ENCODE measurements at regions not wholly inside any gene's neighbourhood (a gene's known extent, or its start where the extent isn't known, plus 50 kb on each side); places are given as distances from the start of the nearest gene placed in this dataset.

DNA sequence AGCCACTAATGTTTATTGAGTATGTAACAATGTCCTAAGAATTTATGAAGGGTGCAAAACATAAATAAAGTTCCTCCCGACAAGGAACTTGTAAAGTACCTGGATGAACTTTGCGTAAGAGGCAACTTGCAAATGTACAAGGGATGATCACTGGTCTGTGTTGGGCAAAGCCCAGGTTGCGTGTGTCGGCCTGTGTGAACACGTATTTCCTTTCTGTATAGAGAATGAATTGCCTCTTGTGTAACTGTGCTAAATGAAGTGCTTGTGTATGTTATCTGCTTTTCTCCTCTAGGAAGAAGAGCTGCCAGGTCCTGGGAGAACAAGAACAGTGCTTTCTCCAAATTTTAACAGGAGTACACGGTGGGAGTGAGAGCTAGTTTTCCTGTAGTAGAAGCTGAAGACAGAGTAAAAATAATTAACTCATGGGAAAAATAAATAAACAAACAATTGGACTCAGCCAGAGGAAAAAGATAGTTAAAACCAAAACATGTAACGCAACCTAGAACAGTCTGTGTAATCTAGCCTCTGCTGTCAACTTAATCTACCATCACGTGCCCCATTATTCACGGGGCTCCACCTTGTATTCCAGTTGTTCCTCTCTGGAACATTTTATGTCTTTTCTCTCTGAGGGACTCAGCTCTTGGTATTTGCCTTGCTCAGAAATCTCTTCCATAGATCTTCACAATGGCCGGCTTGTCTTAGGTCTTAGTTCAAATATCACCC lies 83.7 kb upstream of the RASGRP1 start:
- TF ChIP-seq, protein P1, sequence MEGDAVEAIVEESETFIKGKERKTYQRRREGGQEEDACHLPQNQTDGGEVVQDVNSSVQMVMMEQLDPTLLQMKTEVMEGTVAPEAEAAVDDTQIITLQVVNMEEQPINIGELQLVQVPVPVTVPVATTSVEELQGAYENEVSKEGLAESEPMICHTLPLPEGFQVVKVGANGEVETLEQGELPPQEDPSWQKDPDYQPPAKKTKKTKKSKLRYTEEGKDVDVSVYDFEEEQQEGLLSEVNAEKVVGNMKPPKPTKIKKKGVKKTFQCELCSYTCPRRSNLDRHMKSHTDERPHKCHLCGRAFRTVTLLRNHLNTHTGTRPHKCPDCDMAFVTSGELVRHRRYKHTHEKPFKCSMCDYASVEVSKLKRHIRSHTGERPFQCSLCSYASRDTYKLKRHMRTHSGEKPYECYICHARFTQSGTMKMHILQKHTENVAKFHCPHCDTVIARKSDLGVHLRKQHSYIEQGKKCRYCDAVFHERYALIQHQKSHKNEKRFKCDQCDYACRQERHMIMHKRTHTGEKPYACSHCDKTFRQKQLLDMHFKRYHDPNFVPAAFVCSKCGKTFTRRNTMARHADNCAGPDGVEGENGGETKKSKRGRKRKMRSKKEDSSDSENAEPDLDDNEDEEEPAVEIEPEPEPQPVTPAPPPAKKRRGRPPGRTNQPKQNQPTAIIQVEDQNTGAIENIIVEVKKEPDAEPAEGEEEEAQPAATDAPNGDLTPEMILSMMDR (IDR thresholded peaks at IDR 0.05; ENCODE audit: insufficient read depth, low read length, poor library complexity, severe bottlenecking): no peak
- no peak for DNase-seq (ENCODE audit: low read depth)

DNA sequence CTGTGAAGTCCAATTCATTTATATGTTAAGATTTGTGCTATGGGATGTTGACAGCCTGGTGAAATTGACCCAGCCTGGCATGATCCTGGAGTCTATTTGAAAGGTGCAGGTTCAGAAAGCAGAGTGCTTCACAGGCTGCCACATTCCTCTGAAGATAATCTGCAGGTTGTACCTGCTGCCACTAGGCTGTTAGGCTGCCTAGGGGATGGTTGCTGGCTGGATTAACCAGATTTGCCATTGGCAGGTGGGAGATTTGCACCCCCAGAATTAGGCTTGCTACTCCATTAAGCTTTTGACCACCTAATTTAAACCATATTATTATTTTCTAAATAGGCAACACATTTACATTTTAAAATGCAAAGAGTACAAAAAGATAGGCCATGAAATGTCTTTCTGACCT lies 85.8 kb upstream of the RASGRP1 start:
- H3K36me3 ChIP-seq (ENCODE audit: control insufficient read depth, insufficient read depth, low read length): no peaks in the 10 kb centered on the region
- no peaks in the 10 kb centered on the region for H3K27me3 ChIP-seq (ENCODE audit: control insufficient read depth, insufficient read depth, low read length)
- TF ChIP-seq, protein P1 (IDR thresholded peaks at IDR 0.05; ENCODE audit: insufficient read depth, low read length, poor library complexity, severe bottlenecking): no peak
- DNase-seq (ENCODE audit: low read depth): no peak
- H3K4me3 ChIP-seq (ENCODE audit: low read depth, low read length): no peak overlapping the region

More for the DNA sequence above, 83.7 kb upstream of the RASGRP1 start:
- H3K4me3 ChIP-seq (ENCODE audit: low read depth, low read length): no peak overlapping the region
- no peaks in the 10 kb centered on the region for H3K36me3 ChIP-seq (ENCODE audit: control insufficient read depth, insufficient read depth, low read length)
- no peaks in the 10 kb centered on the region for H3K27me3 ChIP-seq (ENCODE audit: control insufficient read depth, insufficient read depth, low read length)

DNA sequence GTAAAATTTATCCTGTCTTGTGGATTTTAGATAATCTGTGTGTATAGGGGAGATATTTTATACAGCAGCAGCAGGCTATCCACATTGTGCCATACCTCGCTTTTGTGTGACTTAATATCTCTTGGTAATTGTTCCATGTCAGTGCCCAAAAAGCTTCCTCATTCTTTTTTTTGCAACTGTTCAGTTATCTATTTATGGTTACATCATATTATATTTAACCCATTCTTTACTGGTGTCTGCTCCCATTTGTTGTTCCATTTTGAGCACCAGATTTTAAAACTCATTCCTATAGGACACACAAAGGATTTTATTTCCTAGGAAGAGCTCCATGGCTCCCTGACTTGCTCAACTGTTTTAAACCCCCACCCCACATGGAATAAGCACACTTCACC lies 86.3 kb upstream of the RASGRP1 start:
- TF ChIP-seq, protein P1 (IDR thresholded peaks at IDR 0.05; ENCODE audit: insufficient read depth, low read length, poor library complexity, severe bottlenecking): no peak
- no peaks in the 10 kb centered on the region for H3K36me3 ChIP-seq (ENCODE audit: control insufficient read depth, insufficient read depth, low read length)
- H3K27me3 ChIP-seq (ENCODE audit: control insufficient read depth, insufficient read depth, low read length): no peaks in the 10 kb centered on the region
- no peak for DNase-seq (ENCODE audit: low read depth)
- H3K4me3 ChIP-seq (ENCODE audit: low read depth, low read length): no peak overlapping the region

DNA sequence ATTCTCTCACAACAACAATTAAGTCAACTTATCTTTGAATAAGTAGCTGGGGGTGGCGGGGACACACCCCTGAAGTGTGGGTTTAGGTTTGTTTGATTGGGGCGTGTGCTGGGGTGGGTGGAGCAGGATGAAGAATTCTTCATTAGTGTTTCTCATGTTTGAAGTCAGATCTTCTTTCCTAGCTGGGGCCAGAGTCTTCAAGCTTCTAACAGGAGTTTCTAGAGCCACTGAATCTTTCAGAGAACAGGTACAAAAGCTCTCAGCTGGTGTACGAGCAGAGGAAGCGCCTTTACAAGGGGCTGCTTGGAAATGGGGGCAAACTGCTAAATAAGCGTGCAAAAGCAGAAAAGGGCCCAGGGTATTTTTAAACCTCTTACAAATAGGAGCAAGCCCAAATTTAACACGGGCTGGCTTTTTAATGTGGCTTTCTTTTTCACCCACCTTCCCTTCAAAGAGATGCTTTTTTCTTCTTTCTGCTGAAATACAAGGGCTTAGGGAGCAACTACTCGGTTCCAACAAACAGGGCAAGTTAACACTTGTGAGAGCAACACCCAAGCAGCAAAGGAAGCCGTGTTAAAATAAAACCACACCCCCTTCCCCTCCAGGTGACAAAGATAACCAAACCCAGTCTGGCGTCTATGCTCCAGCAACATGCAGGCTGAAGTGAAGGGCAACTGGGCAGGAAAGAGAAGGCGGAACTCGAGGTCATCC lies 86.9 kb upstream of the RASGRP1 start:
- Histone ChIP-seq H3K36me3 (ENCODE audit: control insufficient read depth, insufficient read depth, low read length) (no peaks in the 10 kb centered on the region), H3K27me3 (ENCODE audit: control insufficient read depth, insufficient read depth, low read length) (no peaks in the 10 kb centered on the region), H3K4me3 (ENCODE audit: low read depth, low read length) (no peak overlapping the region)
- no peak for DNase-seq (ENCODE audit: low read depth)
- TF ChIP-seq, protein P1 (IDR thresholded peaks at IDR 0.05; ENCODE audit: insufficient read depth, low read length, poor library complexity, severe bottlenecking): no peak

DNA sequence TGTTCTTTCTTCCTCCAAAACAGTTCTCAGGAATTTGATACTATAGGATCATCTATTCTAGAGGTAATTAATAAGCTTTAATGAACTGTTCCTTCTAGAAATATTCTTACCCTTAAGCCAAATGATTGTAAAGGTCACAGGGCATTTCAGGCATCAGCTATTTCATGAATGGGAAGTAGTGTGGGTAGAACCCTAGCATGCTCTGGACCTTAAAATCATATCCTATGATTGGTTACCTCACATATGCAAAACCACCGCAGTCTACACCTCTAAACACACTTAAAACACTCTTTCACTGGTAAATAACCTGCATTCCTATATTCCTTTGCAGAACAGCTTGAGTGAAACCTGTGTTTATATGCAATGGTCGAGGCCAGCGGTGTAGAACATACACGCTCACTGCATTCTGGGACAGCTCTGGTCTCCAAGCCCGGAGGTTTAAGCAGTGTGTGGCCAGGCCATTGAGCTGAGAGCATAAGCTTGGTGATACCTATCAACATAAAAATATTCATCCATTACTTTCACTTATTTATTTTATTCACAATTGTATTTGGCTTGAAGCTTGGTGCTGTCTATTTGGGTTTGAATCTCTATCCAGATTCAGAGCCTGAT lies 87.7 kb upstream of the RASGRP1 start:
- Histone ChIP-seq H3K27me3 (ENCODE audit: control insufficient read depth, insufficient read depth, low read length) (no peaks in the 10 kb centered on the region), H3K36me3 (ENCODE audit: control insufficient read depth, insufficient read depth, low read length) (no peaks in the 10 kb centered on the region), H3K4me3 (ENCODE audit: low read depth, low read length) (no peak overlapping the region)
- DNase-seq (ENCODE audit: low read depth): no peak
- TF ChIP-seq, protein P1 (IDR thresholded peaks at IDR 0.05; ENCODE audit: insufficient read depth, low read length, poor library complexity, severe bottlenecking): no peak

All from kidney epithelial cell (primary cell).